IPS-11a (cell line): ENCODE measurements at regions not wholly inside any gene's neighbourhood (a gene's known extent, or its start where the extent isn't known, plus 50 kb on each side); places are given as distances from the start of the nearest gene placed in this dataset.

Experiments used
- H3K4me3 ChIP-seq: one replicate; pipeline ENCODE4 v1.5.1; 2013; ENCODE audit warnings: low read depth, low read length, control low read depth

DNA sequence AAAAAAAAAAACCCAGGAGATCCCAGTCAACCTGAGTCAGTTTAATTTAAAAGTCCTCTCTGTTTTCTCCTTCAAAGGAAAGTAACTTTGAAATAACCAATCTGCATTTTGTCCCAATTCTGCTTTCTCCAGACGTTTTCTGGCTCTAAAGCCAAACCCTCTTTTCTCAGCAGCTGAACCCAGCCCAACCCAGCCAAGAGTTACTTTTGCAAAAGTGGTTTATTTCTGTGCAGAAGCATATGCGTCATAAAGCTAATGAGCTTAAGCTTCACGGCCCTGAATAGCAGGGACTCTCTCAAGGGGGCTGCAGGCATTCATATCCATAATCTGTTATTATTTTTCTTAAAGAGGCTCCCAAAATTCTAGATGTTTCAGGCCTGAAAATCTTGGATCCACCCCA lies 176.6 kb downstream of the GALC start:
- H3K4me3 ChIP-seq: no peak overlapping the region

DNA sequence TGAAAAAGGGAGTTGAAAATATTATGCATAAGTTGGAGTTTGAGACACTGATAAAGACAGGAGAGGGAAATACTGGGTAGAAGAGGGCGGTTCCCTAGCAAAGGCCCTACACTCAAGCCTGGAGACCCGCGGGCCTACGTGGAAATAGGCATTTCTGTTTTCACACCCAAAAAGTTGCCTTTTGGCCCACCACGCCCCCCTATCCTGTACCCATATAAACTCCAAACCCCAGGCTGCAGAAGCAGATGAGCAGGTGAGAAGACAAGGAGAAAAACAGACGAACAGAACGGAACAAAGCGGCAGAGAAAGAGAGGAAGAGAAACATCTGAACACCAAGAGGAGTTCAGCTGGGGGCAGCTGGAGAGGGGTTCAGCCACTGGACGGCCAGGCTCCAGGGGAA lies 177.9 kb downstream of the GALC start:
- H3K4me3 ChIP-seq: no peak overlapping the region

DNA sequence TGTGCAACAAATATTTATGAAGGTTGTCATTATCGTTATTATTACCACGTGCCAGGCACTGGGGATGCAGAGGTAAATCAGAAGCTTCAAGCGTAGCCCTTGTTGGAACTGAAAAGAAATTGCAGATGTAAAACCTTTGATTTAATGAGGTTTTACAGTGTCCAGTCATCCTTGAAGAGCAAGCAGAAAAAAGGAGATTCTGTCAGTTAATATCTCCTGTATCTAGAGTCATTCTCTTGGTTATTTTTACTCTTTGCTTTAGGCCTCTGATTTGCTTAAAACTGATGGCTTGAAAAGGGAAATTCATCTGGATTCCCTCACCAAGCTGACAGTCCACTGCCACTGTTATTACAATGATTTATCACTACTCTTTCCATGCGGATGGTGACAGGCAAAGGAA lies 179.3 kb downstream of the GALC start:
- no peak overlapping the region for H3K4me3 ChIP-seq

DNA sequence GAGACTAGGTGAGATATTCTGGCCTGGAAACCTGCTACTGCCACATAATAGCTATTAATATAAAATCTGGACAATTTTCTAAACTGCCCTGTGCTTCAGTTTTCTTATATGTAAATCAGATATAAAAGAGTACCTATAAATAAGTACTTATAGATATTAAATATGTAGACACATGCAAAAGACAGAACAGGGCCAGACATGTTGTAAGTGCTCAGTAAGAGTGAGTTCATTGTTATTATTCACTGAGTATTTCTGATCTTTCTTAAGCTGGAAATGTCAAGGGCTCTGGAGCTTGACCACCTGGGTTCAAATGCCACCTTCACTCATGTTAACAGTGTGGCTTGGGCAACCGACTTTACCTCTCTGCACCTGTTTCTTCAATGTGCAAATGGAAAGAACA lies 179.8 kb downstream of the GALC start:
- H3K4me3 ChIP-seq: no peak overlapping the region

DNA sequence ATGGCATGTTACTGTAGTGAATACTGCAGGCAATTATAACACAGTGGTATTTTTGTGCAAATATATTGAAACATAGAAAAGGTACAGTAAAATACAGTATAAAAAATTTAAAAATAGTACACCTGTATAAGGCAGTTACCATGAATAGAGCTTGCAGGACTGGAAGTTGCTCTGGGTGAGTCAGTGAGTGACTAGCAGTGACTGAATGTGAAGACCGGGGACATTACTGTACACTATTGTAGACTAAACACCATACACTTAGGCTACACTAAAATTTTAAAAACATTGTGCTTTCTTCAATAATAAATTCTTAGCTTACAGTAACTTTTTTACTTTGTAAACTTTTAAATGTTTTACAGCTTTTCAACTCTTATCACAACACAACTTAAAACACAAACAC lies 181.7 kb downstream of the GALC start:
- H3K4me3 ChIP-seq: no peak overlapping the region

DNA sequence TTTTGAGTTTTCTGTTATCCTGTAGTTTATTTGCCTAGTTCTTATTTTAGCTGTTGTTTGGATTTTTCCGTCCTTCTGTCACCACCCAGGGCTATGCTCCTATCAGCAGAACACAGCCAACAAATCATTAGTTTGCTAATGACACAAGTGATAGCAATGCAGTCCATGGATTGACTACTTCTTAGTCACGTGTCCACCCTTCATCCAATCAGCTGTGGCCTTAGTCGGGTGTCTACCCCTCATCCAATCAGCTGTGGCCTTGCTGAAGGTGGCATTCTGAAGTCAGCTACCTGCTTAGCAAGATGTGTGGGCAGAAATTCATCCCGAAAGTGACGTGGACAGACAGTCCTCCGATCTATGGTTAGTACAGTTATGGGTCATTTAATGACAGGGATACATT lies 182.3 kb downstream of the GALC start:
- H3K4me3 ChIP-seq: no peak overlapping the region

DNA sequence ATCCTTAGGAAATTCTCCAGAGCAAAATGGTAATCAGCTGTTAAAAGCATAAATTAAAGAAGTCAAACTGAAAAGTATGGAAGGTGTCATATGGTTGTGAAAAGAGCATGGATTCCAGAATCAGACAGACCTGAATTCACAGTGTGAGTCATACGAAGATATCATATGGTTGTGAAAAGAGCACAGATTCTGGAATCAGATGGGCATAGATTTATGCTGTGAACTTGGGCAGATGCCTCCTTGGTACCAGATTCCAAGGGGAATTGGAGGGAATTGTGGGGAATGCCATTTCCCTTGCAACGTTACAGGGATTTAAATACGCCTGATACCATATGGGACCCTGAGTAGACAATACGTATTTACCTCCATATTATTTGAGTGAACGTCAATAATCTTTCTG lies 183.7 kb downstream of the GALC start:
- H3K4me3 ChIP-seq: no peak overlapping the region

DNA sequence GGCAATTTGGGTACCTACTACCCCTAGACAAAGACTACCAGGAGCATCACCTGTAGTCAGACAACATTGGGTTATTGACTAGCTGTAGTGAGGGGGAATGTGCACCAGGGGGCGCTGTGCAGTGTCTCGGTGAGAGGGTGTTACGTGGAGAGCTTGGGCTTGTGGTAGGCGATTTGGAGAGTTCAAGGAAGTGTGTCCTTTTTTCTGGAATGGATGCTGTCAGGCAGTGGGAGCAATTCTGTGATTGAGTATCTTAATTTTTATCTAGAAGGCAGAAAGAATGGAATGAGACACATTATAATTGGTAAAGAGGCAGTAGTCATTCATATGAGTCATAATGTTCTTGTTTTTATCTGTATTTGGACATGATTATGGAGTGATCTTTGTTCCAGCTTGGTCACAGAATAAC lies 187.7 kb downstream of the GALC start:
- no peak overlapping the region for H3K4me3 ChIP-seq

DNA sequence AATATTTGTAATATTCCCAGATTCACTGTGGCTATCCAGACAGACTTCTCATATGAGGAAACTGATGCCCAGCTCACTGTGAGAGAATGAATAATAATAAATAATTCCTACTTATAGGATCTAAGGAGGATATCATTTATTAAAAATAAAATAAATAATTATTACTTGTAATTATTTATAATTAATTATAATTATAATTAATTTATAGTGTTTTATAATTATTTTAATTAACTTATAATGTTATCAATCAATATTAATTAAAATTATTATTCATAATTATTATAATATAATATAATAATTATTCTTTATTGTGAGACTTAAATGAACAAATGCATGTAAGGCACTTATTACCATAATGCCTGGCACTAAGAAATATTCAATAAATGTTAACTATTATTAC lies 192.8 kb downstream of the GALC start:
- H3K4me3 ChIP-seq: no peak overlapping the region

DNA sequence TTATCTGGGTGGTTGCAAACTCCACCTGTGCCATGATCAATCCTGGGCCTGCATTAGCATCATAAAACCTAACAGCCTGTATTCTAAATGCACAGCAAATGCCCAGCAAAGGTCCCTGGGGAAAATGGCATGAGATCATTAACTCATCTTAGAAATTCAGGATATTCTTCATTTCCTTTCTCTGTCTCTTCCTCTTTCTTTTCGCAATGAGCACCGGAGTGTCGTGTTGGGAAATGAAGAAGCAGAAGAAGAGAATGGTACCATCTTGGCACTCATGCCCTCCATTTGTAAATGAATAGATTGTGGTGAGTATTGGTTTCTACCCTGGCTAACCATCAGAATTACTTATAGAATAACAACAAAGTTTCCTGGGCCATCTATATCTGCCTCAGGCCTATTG lies 193.6 kb downstream of the GALC start:
- no peak overlapping the region for H3K4me3 ChIP-seq

DNA sequence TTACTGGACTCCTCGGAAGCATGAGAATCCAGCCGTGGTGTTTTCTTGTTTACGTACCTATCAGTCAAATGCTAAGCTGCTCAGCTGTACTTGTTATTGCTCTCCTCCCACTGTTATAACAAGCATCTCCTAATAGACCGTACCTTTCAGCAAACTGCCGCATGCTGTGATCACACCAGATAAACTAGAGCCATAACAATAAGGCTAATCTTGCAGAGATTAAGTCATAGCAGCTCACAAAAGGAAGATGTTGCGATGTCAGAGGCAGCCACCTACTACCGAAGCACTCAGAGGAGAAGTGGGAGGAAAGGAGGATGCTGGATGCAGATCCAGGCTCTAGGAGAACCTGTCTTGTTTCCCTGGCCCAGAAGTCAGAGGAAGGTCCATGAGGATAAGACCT lies 196.0 kb downstream of the GALC start:
- H3K4me3 ChIP-seq: no peak overlapping the region

DNA sequence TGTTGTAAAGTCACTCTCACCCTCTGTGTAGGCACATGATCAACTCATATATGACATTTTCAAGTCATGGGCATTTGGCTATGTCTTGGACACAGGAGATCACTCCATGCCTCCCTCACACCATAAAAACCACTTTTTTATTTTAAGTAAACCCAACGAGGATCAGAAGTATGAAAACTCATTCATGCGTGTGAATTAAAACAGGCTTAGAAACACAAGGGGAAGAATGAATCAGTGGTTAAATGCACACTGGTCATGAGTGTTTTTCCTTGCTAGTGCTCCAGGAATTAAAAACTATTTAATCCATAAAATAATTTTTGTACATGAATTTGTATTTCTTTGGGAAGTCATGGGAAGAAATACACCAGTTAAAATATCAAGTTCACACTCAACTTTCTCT lies 198.4 kb downstream of the GALC start:
- H3K4me3 ChIP-seq: no peak overlapping the region

DNA sequence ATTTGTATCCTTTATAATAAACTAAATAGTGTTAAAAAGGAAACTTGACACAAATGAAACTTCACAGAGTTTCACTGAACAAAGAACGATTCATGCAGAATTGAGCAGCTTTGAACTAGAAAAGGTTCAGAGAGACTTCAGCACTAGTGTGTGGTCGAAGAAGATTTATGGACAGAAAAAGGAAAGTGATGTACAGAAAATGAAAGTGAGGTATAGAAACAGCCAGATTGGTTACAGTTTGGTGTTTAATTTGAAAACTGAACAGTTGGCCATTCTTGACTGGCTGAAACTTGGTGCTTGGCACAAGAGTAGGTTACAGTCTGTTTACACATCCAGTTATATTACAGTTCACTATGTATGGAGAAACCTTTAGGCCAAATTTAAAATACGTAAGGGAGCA lies 207.1 kb downstream of the GALC start:
- no peak overlapping the region for H3K4me3 ChIP-seq

DNA sequence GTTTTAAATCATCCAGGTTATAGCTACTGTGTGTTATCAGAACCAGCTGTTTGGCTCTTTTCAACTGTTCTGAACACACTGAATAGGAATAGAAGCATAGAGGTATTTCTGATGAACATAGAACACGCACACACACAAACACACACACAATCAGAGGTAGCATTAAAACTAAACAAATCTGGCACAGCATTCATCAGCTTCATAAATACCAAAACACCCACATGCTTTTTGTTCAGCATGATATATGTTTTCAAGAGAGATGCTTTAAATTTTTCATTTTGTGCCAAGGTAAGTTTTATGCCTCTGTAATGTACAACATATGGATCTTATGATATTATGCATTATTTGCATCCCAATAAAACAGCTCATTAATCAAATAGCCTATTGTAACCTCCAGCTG lies 208.6 kb downstream of the GALC start:
- no peak overlapping the region for H3K4me3 ChIP-seq

DNA sequence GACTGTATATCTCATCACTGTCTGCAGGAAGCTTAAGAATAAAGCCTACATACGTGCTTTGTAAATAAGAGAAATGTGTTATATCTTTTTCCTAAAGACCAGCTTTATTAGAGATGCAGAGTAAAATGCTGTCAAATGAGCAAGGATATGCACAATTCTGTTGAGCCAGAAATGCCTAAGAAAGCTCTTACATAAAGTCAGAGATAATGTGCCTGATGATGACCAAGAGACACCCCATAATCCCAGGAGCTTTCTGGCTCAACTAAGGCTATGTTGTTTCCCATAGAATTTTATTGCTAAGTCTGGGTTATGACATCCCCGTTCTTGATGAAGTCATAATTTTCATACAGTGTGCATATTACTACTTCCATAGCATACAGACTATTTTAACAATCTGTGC lies 209.9 kb downstream of the GALC start:
- H3K4me3 ChIP-seq: no peak overlapping the region

DNA sequence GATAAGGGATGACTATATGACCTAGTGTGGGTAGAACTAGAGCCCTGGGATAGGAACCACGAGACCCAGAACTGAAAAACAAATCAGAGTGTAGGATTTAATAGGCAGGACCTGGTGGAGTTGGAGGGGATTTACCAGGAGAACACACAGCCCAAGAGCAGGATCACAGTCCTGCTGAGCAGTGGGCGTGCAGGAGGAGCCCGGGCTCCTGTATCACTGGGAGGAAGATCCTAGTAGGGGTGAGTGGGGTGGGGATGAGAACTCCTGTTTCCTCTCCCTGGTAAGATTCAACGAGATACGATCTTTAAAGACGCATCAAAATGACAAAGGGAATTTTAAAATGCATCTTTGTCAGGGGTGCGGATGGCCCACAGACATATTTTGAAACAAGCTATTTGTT lies 220.1 kb downstream of the GALC start:
- no peak overlapping the region for H3K4me3 ChIP-seq

DNA sequence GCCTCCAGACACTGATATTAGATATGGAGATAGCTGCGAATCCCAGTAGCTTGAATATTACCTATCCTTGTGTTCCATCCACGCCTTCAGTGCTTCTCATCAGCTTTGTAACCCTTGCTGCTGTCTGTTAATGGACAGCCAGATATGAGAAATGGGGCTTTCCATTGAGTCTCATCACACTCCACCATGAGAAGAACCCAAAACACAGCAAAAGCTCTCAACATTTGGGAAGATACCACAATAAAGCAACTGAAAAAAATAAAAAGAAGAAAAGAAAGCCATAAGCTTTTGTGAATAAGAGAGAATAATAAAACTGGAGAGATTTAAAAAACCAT lies 225.4 kb downstream of the GALC start:
- H3K4me3 ChIP-seq: no peak overlapping the region

DNA sequence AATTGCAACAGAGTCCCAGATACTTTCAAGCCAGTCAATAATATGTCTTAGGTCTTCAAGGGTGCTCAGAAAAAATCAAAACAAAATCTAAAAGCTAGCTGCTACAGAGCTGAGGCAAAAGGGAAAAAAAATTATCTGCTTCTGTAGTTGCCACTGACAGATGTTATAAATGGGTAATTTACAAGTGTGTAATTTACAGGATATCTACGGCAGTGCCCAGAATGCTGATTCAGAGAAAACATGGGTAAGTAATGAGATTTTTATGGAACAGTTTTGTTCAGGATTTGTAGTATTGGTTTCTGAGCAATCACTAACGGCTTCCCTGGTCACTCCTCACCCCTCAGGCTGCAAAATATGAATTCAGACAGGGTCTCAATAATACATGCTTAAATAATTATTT lies 234.1 kb downstream of the GALC start:
- no peak overlapping the region for H3K4me3 ChIP-seq

DNA sequence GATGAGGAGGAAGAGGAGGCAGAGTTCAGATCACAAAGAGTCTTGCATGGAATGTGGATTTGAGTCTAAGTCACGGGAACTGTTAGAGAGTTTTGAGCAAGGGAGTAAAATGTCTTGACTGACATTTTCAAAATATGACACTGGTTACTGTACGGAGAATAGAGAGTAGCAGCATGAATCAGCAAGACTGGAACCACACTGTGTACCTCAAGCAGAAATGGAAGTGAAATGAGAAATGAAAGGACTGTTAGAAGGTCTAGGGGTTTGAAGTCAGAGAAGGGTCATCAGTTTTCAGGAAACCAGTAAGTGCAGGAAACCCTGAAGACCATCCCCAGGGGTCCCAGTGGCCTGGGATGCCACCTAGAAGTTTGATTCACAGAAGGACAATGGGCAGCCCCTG lies 236.3 kb downstream of the GALC start:
- H3K4me3 ChIP-seq: no peak overlapping the region

DNA sequence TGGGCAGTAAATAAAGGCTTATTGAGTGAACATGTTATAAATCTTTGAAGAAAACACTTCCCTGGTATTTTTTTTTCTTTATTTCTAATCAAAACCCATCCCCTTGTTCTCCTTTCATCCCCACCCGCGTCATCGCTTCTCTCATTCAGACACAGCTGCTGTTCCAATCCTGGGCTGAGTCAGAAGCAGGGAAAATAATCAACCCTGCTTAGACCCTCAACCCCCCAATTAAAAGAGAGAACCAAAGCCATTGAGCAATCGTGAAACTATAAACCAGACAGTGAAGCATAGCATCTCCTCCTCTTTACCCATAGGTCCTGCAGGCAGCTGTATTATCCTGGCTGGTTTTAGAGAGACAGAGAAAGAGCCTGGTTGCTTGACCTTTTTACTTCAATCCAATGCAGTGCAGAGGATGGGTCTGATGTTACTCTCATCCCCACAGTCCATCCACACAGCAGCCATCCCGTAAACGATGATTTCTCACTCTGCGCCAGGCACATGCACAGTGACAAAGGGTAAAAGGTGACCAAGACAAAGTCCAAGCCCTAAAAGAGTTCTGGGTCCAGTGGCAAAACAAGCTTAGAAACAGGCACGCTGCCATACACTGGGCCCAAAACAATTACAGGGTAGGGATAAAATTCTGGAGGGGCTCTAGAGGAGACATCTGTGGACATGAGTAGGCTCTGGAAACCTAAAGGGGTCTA lies 238.3 kb downstream of the GALC start:
- H3K4me3 ChIP-seq: no peak overlapping the region

DNA sequence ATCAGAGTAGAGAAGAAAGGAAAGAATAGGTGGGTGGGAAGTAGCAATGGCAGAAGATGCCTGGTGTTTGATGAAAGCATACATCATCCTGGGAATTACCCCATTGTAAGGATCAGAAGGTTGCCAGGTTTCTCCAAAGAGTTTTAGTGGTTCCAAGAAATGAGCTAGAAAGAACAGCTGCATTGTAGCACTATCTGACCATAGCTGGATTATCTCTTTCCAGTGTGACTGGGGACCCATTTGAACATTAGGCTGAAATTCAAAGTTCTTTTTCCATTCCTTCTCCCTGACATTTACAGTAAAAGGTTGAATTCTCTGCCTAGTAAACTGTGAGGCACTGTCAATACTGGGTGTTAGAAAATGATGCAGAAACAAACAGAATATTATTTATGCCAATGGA lies 244.4 kb downstream of the GALC start:
- no peak overlapping the region for H3K4me3 ChIP-seq

DNA sequence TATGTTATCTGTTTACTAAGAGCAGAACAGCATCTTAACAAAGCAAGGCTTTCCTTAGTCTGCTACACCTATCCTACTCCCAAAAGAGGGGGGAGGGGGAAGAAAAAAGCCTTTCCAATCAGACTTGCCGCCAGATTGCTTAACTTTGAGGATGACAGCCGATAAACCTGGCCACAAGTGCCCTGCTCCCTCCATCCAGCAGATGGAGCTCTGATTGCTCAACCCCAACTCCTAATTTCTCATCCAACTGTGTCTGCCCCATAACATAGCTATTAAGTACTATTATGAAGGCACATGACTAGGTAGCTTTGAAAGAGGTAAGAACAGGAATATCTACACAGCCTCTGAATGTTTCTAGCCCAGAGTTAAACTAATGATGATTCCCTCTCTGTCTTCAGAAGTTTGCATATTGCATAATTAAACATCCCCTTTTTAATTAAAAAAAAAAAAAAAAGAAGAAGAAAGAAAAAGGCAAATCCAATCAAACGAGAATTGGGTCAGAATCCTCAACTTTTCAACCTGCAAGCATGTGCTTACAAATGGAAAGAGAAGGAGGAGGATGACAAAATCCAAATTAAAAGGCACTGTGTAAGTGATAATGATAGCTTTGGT lies 247.4 kb downstream of the GALC start:
- H3K4me3 ChIP-seq: no peak overlapping the region
